Body of pancreas (tissue), 4 donors: ENCODE measurements at regions not wholly inside any gene's neighbourhood (a gene's known extent, or its start where the extent isn't known, plus 50 kb on each side); places are given as distances from the start of the nearest gene placed in this dataset.

Experiments
- ATAC-seq: fragments of 150-250 bp; one replicate; pipeline ENCODE4 v1.9.1; 2016
- DNase-seq, 4 donors: peaks; one replicate each; pipeline ENCODE4 v3.0.0-alpha.2; 2019
- H3K27ac ChIP-seq, 4 donors: fragments of 200-600 bp; sonication (generic); 1 replicate in 3 of 4; 2 replicates in 1 of 4; pipeline versions ENCODE4 v1.5.1 to v1.6.1; 2016 to 2019; ENCODE audit warnings: mild to moderate bottlenecking in 1 of 4, mixed read lengths in 1 of 4, moderate library complexity in 1 of 4
- H3K27me3 ChIP-seq, 2 donors: fragments of 200-600 bp; sonication (generic); one replicate each; pipeline ENCODE4 v1.6.0; 2016; ENCODE audit warnings: mild to moderate bottlenecking in 1 of 2
- H3K36me3 ChIP-seq, 2 donors: fragments of 200-600 bp; sonication (generic); replicated peaks in 1 of 2; 2 replicates each; pipeline ENCODE4 v1.5.1; 2016; ENCODE audit warnings: low read depth in 2 of 2; ENCODE audit not compliant: insufficient read depth in 1 of 2
- H3K4me1 ChIP-seq: fragments of 200-600 bp; sonication (generic); one replicate; pipeline ENCODE4 v1.6.0; 2016
- H3K4me3 ChIP-seq, 2 donors: fragments of 200-600 bp; sonication (generic); 1 replicate in 1 of 2; 2 replicates in 1 of 2; pipeline ENCODE4 v1.5.1; 2016 to 2019
- H3K9me3 ChIP-seq, 3 donors: fragments of 200-600 bp; sonication (generic); 1 replicate in 2 of 3; 2 replicates in 1 of 3; pipeline ENCODE4 v1.5.1; 2016
- CTCF ChIP-seq, 7 experiments: fragments of 450-650 bp in 4 of 7; fragments of 200-600 bp in 3 of 7; sonication (generic) in 3 of 7; IDR thresholded peaks; one replicate each; pipeline ENCODE4 v1.5.1; 2016 to 2019; ENCODE audit warnings: antibody characterized with exemption in 7 of 7
- POLR2A ChIP-seq, 3 donors: fragments of 450-650 bp; IDR thresholded peaks; one replicate each; pipeline ENCODE4 v1.6.1; 2016; ENCODE audit warnings: antibody characterized with exemption in 3 of 3, mild to moderate bottlenecking in 2 of 3
- WGBS, 2 donors: methylation state at CpG; one replicate each; pipeline ENCODE4 v1.1.5; 2017; 5-methylcytosine and 5-hydroxymethylcytosine counted together
- intact Hi-C: fragments of 100-400 bp; cut with DNase I; formaldehyde crosslinking; loops from one replicate; pipeline ENCODE4 v1.15.1; 2023

GRCh38 chr15:39498629-39499028 lies 82.2 kb upstream of the THBS1 start:
- no peak overlapping the region for H3K4me3 ChIP-seq
- no peaks in the 10 kb centered on the region for H3K27me3 ChIP-seq
- no peak for DNase-seq
- WGBS, 2 donors, result 90 to 92% methylated on average over 4 of the region's 4 CpGs
- no peaks in the 10 kb centered on the region for H3K9me3 ChIP-seq
- no peak overlapping the region for H3K27ac ChIP-seq
- no peaks in the 10 kb centered on the region for H3K4me1 ChIP-seq
- ATAC-seq, result no peak
- intact Hi-C loops, result no loop called here
- H3K36me3 ChIP-seq, result no peaks in the 10 kb centered on the region
- no peak for TF ChIP-seq CTCF (IDR thresholded peaks at IDR 0.05)

- no peaks in the 10 kb centered on the region for H3K4me1 ChIP-seq
Measured at GRCh38 chr15:39499042-39499441, 81.8 kb upstream of the THBS1 start.

GRCh38 chr15:39499681-39500080 lies 81.2 kb upstream of the THBS1 start:
- ATAC-seq, result no peak
- DNase-seq, result no peak
- no peaks in the 10 kb centered on the region for H3K27me3 ChIP-seq
- TF ChIP-seq CTCF (IDR thresholded peaks at IDR 0.05) (no peak), POLR2A (IDR thresholded peaks at IDR 0.05) (no peak)
- no peak overlapping the region for H3K4me3 ChIP-seq
- H3K4me1 ChIP-seq, result no peaks in the 10 kb centered on the region
- no peaks in the 10 kb centered on the region for H3K9me3 ChIP-seq
- WGBS, 2 donors, result 66 to 74% methylated on average over 4 of the region's 4 CpGs
- no peak overlapping the region for H3K27ac ChIP-seq
- H3K36me3 ChIP-seq, result no peaks in the 10 kb centered on the region
- intact Hi-C loops, result no loop called here

More at GRCh38 chr15:39499042-39499441, 81.8 kb upstream of the THBS1 start:
- H3K27ac ChIP-seq, result no peak overlapping the region
- H3K27me3 ChIP-seq, result no peaks in the 10 kb centered on the region
- TF ChIP-seq POLR2A (IDR thresholded peaks at IDR 0.05), result no peak
- TF ChIP-seq CTCF (IDR thresholded peaks at IDR 0.05), result no peak
- ATAC-seq (no peak), DNase-seq (no peak)
- H3K9me3 ChIP-seq, result no peaks in the 10 kb centered on the region
- no peak overlapping the region for H3K4me3 ChIP-seq
- H3K36me3 ChIP-seq, result no peaks in the 10 kb centered on the region
- intact Hi-C loops, result no loop called here
- WGBS, 2 donors, result 73 to 88% methylated on average over 1 of the region's 1 CpG

- Histone ChIP-seq H3K4me3 (no peak overlapping the region), H3K4me1 (no peaks in the 10 kb centered on the region), H3K27ac (no peak overlapping the region), H3K27me3 (no peaks in the 10 kb centered on the region), H3K9me3 (no peaks in the 10 kb centered on the region), H3K36me3 (no peaks in the 10 kb centered on the region)
- 88 to 90% methylated on average over 6 of the region's 6 CpGs for WGBS, 2 donors
- TF ChIP-seq POLR2A (IDR thresholded peaks at IDR 0.05) (no peak), CTCF (IDR thresholded peaks at IDR 0.05) (no peak)
- ATAC-seq (no peak), DNase-seq (no peak)
- intact Hi-C loops, result no loop called here
Measured at GRCh38 chr15:39501366-39502081, 79.4 kb upstream of the THBS1 start.

GRCh38 chr15:39502082-39502447 lies 78.8 kb upstream of the THBS1 start:
- ATAC-seq (no peak), DNase-seq (no peak)
- TF ChIP-seq POLR2A (IDR thresholded peaks at IDR 0.05) (no peak), CTCF (IDR thresholded peaks at IDR 0.05) (no peak)
- Histone ChIP-seq H3K9me3 (no peaks in the 10 kb centered on the region), H3K27ac (no peak overlapping the region), H3K36me3 (no peaks in the 10 kb centered on the region), H3K27me3 (no peaks in the 10 kb centered on the region), H3K4me3 (no peak overlapping the region), H3K4me1 (no peaks in the 10 kb centered on the region)
- WGBS, 2 donors, result 84 to 91% methylated on average over 4 of the region's 4 CpGs
- intact Hi-C loops, result no loop called here
